ENCODE measurements at regions not wholly inside any gene's neighbourhood (a gene's known extent, or its start where the extent isn't known, plus 50 kb on each side); places are given as distances from the start of the nearest gene placed in this dataset.

DNA sequence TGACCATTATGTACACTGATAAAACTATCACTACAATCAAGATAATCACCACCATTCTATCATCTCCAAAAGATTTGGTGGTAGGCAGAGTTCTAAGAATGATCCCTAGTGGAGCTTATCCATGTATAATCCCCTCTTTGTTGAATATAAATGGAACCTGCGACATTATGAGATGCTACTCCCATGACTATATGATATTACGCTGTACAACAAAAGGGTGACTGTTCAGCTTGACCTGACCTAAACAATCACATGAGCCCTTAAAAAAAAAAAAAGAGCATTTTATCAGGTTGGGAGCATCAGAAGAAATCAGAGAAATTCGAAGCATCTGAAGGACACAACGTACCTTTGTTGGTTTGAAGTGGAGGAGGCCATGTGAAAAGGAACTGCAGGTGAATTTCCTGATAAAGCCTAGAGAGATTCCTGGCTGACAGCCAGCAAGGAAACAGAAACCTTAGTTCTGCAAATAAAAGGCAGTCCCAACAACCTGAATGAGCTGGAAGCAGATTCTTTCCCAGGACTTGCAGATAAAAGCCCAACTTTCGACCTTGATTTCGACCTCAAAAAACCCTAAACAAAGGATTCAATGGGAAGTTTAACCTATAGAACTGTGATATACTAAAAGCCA is 270.7 kb downstream of the ADRA2A start:
- no peak for DNase-seq (ENCODE audit: low read depth)

GRCh38 chr10:111348076-111348475 is 271.2 kb downstream of the ADRA2A start:
- no peak for DNase-seq (ENCODE audit: low read depth)

DNA sequence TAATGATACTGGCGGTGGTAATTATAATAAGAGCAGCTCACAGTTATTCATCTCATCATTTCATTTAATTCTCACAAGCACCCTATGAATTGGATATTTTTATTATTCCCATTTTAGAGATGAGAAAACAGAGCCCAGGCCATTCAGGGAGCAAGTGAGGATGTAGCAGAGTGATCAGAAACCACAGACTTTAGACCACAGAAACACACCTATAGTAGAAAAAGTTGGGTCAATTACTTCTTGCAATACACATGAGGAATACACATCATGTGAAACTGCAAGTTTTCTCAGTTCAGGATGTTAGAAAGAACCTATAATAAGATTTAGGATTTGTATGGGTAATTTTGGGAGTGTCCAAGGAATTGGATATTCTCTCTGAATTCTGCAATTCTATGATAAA is 278.0 kb downstream of the ADRA2A start:
- no peak for DNase-seq (ENCODE audit: low read depth)

DNA sequence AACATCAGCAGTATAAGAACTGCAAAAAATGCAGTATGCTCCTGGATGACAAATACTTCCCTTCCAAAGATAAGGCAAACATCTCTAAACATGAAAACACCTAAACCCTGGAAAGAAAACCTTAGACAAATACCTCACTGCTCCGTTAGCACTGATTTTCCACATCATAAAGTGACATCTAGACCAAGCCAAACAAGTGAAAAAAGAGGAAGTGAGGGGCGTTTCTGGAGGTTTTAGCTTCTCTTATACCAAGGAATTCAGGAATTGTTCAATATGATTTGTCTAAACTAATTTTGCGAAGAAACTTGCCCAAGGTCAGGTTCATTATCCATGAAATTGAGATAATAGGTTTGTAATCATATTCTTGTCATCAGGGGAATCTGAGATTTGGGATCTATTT is 279.7 kb downstream of the ADRA2A start:
- DNase-seq (ENCODE audit: low read depth) = no peak

GRCh38 chr10:111357859-111358258 is 281.0 kb downstream of the ADRA2A start:
- no peak for DNase-seq (ENCODE audit: low read depth)

DNA sequence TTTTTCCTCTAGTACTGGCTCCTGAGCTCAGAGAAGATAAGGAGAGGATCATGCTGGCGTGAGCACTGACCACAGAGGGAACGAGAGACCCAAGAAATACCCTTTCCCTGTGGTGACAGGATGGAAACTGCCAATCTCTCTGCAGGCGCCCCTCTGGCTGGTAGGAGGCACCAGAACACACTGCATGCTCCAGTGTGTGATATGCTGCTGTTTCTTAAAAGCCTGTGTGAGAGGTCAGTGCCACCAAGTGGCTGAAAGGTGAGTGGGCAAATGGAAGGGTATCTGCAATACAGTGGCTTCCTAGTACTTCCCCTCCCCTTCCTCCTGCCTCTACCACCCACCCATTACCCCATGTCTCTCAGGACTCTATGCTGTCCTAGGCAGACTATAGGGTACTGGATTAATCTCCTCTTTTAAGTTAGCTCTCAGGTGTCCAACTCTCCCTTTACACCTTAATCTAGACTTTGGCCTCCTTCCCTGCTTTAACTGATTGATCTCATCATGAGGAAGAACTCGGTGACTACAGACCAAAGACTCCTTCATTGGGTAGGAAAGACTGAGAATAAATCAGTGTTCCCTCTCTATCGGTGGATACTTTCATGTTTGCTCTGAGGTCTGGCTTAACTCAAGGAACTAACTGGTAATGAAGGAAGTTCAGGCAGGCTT is 283.6 kb downstream of the ADRA2A start:
- DNase-seq (ENCODE audit: low read depth) = no peak

GRCh38 chr10:111367531-111367930 is 290.7 kb downstream of the ADRA2A start:
- no peak for DNase-seq (ENCODE audit: low read depth)

GRCh38 chr10:111370101-111370500 is 293.3 kb downstream of the ADRA2A start:
- no peak for DNase-seq (ENCODE audit: low read depth)

DNA sequence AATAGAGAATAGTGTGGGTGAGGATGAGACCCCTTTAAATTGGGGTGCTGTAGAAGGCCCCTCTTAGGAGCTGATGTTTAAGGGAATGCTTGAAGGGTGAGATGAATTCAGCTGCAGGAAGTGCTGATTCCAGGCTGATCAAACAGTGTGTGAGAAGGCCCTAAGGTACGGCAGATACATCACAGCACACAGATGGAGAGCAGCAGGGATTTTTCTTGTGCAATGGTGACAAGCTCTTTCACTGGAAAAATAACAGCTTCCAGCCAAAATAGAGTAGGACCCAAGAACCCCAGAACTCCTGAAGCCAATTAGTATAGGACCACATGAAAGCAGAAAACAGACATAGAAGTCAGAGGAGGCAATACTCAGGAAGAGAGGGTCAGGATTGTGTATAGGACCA is 296.9 kb downstream of the ADRA2A start:
- DNase-seq (ENCODE audit: low read depth) = no peak

DNA sequence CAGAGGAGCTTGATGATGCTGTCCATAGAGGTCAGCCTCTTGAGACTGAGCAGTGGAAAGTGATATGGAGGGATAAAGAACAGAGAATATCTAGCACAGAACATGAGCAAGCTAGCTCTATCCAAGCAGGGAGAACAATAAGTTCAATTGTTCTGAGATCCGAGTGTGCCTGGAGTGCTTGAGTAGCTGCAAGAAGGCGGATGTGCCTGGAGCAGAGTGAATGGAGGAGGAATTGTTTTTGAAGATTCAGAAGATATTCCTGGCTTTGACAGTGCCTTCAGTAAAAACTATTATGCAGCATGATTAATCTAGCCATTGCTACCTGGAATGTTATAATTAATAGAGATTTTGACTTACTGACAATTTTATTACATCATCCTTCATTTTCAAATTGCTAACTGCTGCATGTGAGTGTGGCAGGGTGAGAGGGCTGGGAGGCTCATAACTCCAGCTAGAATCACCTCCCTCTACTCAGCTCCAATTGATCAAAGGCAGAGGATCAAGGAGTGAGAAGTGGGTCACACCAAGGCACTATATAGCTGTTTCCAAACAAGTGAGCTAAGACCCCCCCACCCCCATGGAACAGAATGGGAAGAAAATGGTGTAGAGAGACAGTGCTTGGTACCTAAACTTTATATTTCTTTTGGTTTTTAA is 302.8 kb downstream of the ADRA2A start:
- DNase-seq (ENCODE audit: low read depth) = no peak

DNA sequence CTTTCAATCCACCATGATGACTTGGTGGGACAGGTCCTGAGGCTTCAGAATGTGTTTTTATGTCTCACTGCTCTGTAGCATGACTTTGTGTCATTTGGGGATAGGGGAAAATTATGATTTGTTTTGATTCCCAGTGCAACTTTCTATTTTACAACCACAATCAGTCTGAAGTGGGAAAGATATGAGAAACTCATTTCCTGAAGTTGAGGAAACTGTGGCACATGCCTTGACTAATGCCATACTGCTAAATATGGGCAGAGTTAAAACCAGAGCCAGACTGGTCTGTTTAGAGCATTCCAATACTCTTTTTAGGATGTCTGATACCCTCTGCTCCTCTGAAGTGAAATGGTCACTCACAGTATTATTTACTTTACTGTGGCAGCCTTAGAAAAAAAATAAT is 307.7 kb downstream of the ADRA2A start:
- no peak for DNase-seq (ENCODE audit: low read depth)

- DNase-seq (ENCODE audit: low read depth) = no peak
These were observed 314.2 kb downstream of the ADRA2A start for GRCh38 chr10:111390813-111391563.

GRCh38 chr10:111392159-111392558 is 315.3 kb downstream of the ADRA2A start:
- no peak for DNase-seq (ENCODE audit: low read depth)

DNA sequence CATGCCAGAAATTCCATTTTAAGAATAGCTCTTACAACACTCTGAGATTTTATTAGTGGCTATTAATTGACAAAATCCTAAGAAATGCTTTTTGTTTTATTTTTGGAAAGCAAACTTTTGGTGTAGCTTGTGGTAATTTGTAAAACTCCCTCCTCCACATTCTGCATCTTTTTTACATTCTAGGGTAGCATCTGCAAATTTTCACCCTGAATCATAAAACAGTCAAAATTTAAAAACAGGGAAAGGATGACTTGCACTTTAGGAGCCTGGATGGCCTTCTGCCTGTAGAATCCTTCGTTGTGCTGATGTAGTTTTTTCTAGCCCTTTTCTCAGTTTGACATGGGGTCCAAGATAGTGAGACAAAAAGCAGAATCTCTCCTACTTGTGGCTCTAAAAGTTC is 316.1 kb downstream of the ADRA2A start:
- no peak for DNase-seq (ENCODE audit: low read depth)

GRCh38 chr10:111410740-111411139 is 333.9 kb downstream of the ADRA2A start:
- no peak for DNase-seq (ENCODE audit: low read depth)

GRCh38 chr10:111425459-111425858 is 348.6 kb downstream of the ADRA2A start:
- no peak for DNase-seq (ENCODE audit: low read depth)

DNA sequence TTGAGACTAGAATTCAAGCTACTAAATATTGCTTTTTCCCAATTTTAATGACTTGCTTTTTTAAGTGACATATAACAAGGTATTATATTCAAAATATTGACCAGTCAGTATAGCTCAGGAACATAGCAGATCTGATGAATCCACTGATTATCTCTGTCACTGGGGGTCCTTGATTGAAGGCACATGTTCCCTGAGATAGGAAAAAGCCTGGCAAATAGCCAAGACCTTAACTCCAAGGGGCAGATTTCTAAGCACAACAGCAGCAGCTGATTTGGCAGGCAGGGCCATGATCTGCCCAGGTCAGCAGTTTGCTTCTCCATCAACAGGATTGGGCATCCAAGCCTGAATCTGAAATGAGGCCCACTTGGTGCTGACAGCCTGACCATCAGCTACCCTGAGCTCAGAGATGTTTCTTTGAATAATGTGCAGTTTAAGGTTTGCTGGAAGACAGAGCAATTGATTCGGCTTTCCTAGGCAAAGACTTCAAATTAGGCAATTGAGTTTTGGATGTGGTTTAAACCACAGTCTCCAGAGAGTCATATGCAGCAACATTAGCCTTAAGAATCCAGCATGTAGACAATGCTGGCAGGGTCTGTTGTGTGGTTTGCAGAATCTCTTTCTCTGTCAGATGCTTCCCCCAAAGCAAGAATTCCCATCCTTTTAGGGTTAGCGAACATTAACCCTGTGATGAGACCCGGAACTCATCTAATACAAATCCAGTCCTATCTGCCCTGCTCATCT is 352.6 kb downstream of the ADRA2A start:
- DNase-seq (ENCODE audit: low read depth) = no peak

- DNase-seq (ENCODE audit: low read depth) = no peak
These were observed 353.2 kb downstream of the ADRA2A start for GRCh38 chr10:111430070-111430469.

DNA sequence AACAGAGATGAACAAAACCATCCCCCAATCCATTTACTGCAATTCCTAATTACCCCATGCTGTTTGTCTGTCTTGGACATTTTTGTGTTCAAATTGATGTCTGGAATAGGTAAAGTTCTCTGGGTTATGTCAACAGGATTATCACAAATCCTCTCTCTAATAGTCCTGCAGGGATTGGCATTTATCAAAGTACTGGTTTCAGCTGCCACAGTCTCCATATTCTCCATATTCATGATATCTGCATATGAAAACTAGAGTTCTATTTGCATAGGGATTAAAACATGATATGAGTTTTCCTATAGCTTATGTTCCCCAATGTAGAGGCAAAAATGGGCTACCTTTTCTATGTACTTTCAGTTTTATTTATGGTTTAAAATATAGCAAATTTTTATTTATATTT is 355.8 kb downstream of the ADRA2A start:
- DNase-seq (ENCODE audit: low read depth) = no peak

DNA sequence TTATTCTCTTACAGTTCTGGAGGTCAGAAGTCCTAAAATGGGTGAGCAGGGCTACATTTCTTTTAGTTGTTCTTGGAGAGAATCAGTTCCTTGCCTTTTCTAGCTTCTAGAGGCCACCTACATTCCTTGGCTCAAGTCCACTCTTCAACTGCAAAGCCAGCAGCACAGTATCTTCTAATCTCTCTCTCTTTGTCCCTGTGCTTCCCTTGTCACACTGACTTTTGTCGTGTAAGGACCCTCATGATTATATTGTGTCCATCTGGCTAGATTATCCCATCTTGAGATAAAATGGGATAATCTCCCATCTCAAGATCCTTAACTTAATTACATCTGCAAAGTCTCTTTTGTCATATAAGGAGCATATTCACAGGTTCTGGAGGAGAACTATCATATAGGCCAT is 359.0 kb downstream of the ADRA2A start:
- DNase-seq (ENCODE audit: low read depth) = no peak

DNA sequence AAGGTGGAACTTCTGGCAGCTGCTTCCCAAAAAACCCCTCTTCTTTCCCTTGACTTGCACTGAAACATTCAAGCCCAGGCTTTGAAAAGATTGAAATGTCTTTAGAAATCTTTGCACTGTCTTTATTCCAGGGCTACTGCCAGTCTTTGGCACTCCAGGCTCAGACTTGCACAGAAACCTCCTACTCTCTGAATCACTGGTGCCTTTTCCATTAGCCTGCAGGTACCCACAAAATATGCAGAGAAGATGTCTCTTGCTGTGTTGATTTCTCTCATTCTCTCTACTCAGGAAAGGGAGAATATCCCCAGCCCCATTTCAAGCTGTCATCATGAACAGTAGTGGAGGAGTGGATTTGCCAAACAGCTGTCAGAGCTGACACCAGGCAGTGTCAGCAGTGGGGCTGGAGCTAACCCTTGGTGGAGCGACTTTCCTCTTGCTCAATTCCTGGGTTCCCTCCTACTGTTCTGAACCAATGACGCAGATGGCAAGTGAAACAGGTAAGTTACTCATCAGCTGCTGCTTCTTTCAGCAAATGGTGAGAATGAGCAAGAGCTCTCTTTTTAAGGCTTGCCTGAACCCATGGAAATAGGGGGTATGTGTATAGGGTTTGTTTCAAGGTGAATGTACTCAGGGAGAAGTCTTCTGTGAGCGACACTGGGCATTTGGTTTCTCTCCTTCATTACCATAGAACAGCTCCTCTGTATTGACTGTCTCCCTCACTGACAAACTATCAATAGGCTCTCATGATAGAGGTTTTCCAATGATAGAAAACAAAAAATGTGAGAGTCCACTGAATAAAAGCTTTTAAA is 362.4 kb downstream of the ADRA2A start:
- no peak for DNase-seq (ENCODE audit: low read depth)

Measured in T follicular helper cell (primary cell).